ENCODE measurements at regions not wholly inside any gene's neighbourhood (a gene's known extent, or its start where the extent isn't known, plus 50 kb on each side); places are given as distances from the start of the nearest gene placed in this dataset.

DNA sequence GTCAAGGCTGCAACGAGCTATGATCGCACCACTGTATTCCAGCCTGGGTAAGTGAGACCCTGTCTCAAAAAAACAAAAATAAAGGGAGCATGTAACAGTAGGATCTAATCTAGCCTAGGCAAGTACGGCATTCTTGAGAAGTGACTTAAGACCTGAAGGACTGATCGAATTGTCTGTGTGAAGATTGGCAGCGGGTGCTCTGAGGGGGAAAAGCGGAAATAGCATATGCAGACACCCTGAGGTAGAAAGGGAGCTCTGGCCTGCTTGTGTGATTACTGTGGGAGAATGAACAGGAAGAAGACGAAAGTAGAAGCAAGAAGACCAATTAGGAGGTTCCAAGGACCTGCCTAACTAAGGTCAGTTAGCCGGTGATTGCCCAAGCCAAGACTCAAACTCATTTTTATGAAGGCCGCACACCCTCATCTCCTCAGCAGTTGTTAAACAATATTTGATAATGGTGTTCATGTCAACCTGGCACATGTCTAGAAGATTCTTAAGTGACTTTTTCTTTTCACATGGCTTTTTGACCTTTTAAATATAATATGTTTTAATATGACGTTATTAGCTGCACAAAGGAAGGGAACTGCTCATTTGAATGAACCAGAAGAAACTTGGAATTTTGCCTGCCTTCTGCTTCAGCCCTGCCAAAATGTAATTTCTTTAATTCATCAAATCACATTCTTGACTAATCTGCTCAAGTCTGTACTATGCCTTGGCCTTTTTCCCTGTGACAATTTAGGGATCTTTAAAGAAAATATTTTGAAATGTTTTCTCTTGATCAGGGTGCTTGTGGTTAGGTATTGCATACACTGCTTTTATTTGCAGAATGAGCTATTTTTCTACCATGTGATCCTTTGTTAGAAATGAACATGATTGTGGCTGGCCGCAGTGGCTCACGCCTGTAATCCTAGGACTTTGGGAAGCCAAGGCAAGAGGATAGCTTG is 289.2 kb upstream of the DMRT1 start:
- no peak for DNase-seq

GRCh38 chr9:555493-555892 is 286.0 kb upstream of the DMRT1 start:
- DNase-seq = no peak

DNA sequence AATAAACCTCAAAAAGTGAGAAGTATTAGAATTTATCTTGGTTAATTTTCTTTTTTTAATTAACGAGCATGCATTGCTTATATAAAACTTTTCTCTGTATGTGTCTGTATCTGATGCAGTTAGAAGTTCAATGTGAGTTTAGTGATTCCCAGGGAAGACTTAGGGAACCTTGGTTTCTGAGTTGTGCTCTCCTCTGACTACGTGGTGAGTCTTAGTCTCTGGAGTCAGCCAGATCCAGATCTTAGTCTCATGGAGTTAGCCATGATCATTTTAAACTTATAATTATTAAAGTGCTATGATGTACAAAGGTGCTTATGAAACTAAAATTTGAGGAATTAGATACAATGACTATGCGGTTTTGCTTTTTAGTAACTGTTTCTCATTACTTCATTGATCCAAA is 285.3 kb upstream of the DMRT1 start:
- no peak for DNase-seq

DNA sequence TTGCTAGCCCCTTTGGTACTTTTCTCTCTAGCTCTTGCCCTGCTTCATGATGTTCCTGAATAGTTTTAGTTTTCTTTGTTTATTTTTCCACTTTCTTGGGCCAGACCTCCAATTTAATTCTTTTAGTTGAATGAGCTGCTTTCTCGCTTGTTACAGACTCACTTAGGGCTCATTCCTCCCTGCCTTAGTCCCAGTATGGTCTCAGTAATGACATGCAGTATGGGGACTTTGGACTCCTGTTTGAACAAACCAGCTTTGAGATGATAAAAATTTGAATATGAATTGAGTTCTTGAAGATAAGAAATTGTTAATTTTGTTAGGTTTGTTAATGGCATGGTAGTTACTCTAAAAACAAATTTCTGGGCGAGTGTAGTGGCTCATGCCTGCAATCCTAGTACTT is 284.8 kb upstream of the DMRT1 start:
- DNase-seq = no peak

DNA sequence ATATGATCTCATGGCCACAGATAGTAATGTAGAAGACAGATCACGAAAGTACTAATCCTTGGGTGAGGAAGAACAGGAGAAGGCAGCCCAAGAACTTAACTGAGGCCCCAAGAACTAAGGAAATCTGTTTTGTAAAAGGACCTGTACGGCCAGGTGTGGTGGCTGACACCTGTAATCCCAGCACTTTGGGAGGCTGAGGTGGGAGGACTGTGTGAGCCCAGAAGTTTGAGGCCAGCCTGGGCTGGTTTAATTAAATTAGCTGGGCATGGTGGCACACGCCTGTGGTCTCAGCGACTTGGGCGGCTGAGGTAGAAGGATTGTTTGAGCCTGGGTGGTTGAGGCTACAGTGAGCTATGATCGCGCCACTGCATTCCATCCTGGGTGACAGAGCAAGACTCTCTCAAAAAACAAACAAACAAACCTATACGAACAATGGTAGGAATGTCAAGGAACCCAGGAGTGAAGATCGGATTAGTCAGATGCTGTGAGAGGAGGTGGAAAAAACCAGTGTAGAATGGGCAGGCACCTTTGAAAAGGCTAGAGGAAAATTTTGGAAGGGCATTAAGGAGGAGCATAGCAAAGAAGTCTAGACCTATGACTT is 283.8 kb upstream of the DMRT1 start:
- no peak for DNase-seq

DNA sequence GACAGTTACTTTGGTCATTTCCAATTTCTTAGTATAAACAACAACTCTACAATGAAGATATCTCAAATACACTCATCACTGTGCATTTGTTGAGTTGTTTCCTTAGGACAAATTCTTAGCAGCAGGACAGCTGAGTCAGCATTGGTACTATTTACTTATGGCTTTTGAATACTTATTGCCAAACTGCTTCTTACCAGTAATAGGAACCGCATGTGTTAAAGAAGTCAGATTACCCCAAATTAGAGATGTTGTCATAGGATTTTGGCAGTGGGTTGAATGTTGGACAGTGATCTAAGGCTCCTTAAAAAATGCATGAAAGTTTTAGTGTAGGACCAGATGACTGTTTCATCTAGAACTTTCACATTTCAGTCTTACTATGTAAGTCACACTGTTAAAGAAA is 280.1 kb upstream of the DMRT1 start:
- no peak for DNase-seq

- DNase-seq = no peak
These were observed 278.3 kb upstream of the DMRT1 start for GRCh38 chr9:563200-563599.

- DNase-seq = no peak
These were observed 276.0 kb upstream of the DMRT1 start for GRCh38 chr9:565528-565927.

DNA sequence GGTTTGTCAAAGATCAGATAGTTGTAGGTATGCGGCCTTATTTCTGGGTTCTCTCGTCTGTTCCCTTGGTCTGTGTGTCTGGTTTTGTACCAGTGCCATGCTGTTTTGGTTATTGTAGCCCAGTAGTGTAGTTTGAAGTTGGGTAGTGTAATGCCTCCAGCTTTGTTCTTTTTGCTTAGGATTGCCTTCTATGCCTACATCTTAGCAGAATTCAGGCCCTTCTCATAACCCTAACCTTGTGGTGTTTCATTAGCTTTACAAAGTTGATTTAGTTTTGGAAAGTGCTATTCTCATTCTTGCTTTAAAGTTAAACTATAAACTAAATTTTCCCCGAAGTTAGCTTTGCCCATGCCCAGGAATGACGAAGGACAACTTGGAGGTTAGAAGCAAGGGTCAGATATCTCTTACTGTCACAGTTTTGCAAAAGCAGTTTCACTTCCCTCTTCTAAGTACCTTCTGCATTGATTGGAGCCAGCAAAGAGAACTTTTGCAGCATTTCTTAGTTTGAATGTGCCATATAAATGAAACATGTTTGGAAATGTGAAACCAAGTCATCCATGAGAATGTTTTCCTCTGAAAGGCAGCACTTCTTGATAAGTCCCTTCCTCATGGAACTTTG is 274.3 kb upstream of the DMRT1 start:
- no peak for DNase-seq

GRCh38 chr9:567747-568305 is 273.7 kb upstream of the DMRT1 start:
- DNase-seq = no peak

DNA sequence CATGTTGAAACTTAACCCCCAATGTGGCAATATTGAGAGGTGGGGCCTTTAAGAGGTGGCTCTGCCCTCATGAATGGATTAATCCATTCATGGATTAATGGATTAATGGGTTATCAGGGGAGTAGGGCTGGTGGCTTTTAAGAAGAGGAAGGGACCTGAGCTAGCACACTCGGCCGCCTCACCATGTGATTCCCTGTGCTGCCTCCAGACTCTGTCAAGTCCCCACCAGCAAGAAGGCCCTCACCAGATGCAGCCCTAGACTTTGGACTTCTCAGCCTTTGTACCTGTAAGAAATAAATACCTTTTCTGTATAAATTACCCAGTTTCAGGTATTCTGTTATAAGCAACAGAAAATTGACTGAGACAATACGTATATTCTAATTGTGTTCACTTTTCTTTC is 272.2 kb upstream of the DMRT1 start:
- DNase-seq = no peak

GRCh38 chr9:570187-570586 is 271.3 kb upstream of the DMRT1 start:
- DNase-seq = no peak

DNA sequence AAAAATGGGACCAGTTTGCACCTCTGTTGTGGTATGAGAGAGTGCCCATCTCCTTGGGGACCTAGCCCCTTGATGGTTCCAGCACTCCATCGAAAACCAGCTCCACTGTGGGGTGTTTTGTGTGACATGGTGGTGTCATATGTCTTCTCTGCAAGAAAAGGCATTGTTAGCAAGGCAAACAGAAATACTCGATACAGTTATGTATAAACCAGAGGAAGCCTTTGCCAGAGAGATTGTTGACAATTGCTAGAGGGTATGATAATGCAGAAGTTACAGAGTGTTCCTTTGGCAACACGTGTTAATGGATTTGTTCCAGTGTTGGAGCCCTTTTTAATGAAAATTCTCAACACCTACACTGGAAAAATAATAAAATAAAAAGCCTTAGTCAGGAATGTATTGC is 270.4 kb upstream of the DMRT1 start:
- no peak for DNase-seq

- DNase-seq = no peak
These were observed 269.8 kb upstream of the DMRT1 start for GRCh38 chr9:571741-572140.

DNA sequence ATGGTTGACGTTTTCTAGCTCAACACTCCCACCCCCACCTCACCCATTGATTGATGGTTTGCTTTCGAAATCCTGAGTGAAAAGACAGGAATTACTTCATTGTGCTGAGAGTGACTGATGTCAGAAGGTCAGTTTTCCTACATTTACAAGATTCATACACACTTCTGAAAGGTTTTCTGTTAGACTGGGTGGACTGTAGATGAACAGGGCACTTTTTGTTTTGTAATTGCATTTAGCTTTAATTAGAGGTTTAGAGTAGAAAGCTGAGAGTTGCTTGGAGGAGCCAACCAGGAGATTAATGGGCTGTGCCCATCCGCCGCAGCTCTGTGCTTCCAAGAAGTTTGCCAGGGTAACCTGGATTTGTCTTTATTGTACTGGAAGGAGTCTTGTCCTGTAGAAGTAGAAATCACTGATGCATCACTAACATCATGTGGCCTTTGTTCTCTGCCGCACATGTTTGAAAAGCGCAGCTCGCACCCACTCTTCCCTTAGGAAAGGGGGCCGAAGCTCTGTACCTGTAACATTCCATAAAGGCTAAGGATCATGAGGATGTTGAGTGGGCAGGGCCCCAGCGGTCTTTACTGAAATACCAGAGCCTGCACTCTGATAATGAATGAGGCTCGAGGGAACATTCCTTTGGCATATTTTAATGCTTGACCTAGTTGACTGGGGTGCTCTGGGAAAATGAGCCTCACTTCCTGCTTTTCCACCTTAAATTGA is 267.6 kb upstream of the DMRT1 start:
- DNase-seq = no peak

DNA sequence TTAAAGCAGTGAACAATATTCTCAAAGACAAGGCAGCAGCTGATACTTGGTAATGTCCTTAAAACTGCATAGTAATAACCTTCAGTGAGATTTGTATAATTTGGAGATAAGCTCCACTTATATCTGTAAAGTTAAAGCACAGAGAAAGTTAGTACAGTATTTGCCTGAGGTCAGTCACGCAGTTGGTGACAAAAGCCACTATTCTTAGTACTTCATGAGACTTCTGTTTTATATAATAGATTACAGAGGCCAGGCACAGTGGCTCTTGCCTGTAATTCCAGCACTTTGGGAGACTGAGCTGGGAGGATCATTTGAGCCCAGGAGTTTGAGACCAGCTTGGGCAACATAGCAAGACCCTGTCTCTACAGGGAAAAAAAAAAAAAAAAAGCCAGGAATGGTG is 266.4 kb upstream of the DMRT1 start:
- DNase-seq = no peak

GRCh38 chr9:580652-581342 is 260.7 kb upstream of the DMRT1 start:
- no peak for DNase-seq

GRCh38 chr9:581673-582497 is 259.6 kb upstream of the DMRT1 start:
- no peak for DNase-seq

- no peak for DNase-seq
These were observed 258.7 kb upstream of the DMRT1 start for GRCh38 chr9:582775-583174.

DNA sequence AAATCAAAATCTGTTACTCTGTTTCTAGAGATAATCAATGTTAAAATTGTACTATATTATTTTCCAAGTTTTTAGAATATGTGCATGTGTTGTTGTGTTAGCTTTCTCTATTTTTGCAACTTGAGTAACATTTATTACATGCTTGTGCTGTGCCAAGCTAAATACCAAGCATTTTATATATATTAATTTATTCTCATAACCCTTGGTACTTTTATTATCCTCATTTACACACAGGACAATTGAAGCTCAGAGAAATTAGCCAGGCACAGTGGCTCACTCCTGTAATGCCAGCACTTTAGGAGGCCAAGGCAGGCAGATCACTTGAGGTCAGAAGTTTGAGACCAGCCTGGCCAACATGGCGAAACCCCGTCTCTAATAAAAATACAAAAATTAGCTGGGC is 254.0 kb upstream of the DMRT1 start:
- DNase-seq = no peak

DNA sequence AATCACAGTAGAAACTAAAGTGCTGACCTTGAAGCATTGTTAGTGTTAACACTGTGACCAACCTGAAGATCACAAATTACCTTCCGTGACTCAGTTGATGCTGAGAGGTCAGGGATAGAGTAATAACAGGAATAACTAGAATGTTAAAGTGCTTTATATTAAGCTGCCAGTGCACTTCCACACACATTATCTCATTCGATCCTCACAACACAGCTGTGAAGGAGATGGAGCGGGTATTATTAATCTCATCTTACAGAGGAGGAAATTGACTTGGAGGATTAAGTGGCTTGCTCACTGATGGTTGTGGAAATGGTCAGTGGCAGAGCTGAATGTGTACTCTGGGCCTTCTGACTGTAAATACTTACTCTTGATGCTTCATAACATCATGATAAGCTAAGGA is 252.5 kb upstream of the DMRT1 start:
- DNase-seq = no peak

GRCh38 chr9:589723-590122 is 251.8 kb upstream of the DMRT1 start:
- DNase-seq = no peak

All from activated CD4-positive, alpha-beta T cell treated with anti-CD3 and anti-CD28 coated beads, Interleukin-2, Interleukin-6, amounts not matched to agents 100 ng/mL and 50 ng/mL, durations not matched to agents 16 hours and 8 hours (primary cell).